ENCODE measurements at regions not wholly inside any gene's neighbourhood (a gene's known extent, or its start where the extent isn't known, plus 50 kb on each side); places are given as distances from the start of the nearest gene placed in this dataset.

DNA sequence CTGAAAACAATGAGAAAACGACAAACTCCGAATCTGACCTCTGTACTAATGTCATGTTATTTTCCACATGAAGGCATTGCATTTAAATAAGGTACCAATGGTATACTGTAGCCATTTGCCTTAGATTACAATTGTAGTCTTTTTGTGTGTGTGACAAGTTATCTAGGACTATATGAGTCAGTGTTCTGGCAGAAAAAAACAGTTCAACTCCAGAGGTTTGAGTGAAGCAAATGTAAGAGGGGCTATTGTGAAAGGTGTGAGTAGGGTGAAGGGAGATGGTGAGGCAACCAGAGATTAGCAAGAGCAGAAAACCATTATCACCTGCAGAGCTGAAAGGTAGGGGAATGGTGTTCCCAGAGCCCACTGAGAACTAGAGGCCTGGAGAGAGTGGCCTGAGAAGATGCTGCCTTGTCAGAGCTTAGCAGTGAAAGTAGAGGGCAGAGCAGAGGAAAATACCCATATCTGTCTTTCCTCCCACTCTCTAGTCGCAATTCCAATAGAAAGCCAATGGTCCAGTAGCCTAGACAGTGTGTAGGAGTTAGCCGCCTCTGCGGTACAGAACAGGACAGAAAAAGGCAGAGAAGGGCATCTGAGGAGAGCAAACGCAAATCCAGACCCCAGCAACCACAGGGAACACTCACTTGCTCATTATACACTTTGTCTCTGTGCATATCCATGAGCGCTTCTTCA is 112.2 kb downstream of the DYRK2 start:
- no peak for ATAC-seq
- H3K4me2 ChIP-seq: no peak overlapping the region
- DNase-seq (ENCODE audit: low read depth in 1 of 2, low spot score in 1 of 2): no peak
- no peak for FAIRE-seq
- H3K27ac ChIP-seq: no peak overlapping the region
- H3K9me3 ChIP-seq: no peaks in the 10 kb centered on the region
- ChIA-PET POLR2A (no interaction called here), CTCF (interaction anchor here (0.6 kb wide), 1 partner anchor 58 kb away, joined by 3 read pairs; no protein-coding TSS in a partner anchor)
- no peaks in the 10 kb centered on the region for H3K4me1 ChIP-seq
- no peak overlapping the region for H3K4me3 ChIP-seq
- WGBS (ENCODE audit: missing lambda C conversion rate): 72% methylated on average over 7 of the region's 7 CpGs
- TF ChIP-seq MAZ (IDR thresholded peaks at IDR 0.05; ENCODE audit: borderline replicate concordance, low read depth, low read length) (no peak), ZC3H11A (IDR thresholded peaks at IDR 0.05) (no peak)

DNA sequence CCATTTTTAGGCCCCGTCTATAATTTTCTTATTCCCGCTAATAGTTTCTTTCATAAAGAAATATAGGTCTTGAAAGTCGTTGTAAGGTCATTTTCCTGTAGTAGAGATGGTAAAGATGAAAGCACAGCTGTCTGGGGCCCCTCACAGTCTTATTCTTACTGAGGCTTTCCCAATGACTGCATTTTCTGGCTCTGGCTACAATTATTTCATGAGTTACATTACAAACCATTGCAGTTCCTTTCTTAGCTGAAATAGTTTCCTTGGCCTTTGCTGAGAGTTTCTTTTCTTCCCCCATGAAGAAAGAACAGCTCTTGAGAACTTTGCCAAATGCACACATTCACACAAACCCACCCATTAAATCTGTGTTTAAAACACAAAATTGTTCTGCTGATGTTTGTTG is 113.0 kb downstream of the DYRK2 start:
- ChIA-PET CTCF (no interaction called here), POLR2A (no interaction called here)
- Histone ChIP-seq H3K4me1 (peaks cover 7% of the 10 kb centered on the region; the same call in 2 of the 3 replicates), H3K4me2 (no peak overlapping the region), H3K4me3 (no peak overlapping the region), H3K27ac (no peak overlapping the region), H3K9me3 (no peaks in the 10 kb centered on the region)
- FAIRE-seq: no peak
- ATAC-seq: no peak
- TF ChIP-seq RCOR1 (IDR thresholded peaks at IDR 0.05; ENCODE audit: low read depth, low read length) (no peak), ZFP36 (IDR thresholded peaks at IDR 0.05; ENCODE audit: borderline replicate concordance, partially characterized antibody) (no peak), REST (IDR thresholded peaks at IDR 0.05) (no peak), CHD4 (IDR thresholded peaks at IDR 0.05; ENCODE audit: borderline replicate concordance) (no peak), SMC3 (IDR thresholded peaks at IDR 0.05) (no peak), GATA3 (IDR thresholded peaks at IDR 0.05; ENCODE audit: borderline replicate concordance) (no peak), FOXS1 (CRISPR knock-in tag; IDR thresholded peaks at IDR 0.05) (no peak), RARB (CRISPR knock-in tag; IDR thresholded peaks at IDR 0.05) (no peak), ZSCAN20 (CRISPR knock-in tag; IDR thresholded peaks at IDR 0.05) (no peak), FOSB (CRISPR knock-in tag; IDR thresholded peaks at IDR 0.05) (no peak)
- no peak for DNase-seq (ENCODE audit: low read depth in 1 of 2, low spot score in 1 of 2)
- 49% methylated on average over 3 of the region's 3 CpGs for WGBS (ENCODE audit: missing lambda C conversion rate)

DNA sequence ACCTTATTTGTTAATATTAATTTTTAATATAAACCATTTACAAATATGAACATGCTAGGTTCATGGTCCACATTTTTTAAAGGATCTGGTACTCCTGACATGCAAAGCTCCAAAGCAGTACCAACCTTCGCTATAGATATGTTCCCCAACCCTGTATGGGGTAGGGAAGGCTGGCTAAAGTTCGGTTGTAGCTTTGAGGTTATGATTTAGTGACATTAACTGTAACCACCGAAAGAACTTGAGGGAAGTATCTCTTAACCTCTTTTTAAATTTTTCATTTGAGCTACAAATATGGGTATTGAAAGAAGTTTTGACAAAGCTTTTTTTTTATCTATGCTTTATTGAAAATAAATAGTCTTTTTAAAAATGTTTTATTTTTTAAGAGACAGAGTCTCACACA is 115.5 kb downstream of the DYRK2 start:
- ChIA-PET POLR2A (no interaction called here), CTCF (no interaction called here)
- 69% methylated on average over 3 of the region's 3 CpGs for WGBS (ENCODE audit: missing lambda C conversion rate)
- TF ChIP-seq, protein P1, sequence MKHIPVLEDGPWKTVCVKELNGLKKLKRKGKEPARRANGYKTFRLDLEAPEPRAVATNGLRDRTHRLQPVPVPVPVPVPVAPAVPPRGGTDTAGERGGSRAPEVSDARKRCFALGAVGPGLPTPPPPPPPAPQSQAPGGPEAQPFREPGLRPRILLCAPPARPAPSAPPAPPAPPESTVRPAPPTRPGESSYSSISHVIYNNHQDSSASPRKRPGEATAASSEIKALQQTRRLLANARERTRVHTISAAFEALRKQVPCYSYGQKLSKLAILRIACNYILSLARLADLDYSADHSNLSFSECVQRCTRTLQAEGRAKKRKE (CRISPR knock-in tag; IDR thresholded peaks at IDR 0.05; ENCODE audit: low read depth): no peak
- TF ChIP-seq, protein P2, sequence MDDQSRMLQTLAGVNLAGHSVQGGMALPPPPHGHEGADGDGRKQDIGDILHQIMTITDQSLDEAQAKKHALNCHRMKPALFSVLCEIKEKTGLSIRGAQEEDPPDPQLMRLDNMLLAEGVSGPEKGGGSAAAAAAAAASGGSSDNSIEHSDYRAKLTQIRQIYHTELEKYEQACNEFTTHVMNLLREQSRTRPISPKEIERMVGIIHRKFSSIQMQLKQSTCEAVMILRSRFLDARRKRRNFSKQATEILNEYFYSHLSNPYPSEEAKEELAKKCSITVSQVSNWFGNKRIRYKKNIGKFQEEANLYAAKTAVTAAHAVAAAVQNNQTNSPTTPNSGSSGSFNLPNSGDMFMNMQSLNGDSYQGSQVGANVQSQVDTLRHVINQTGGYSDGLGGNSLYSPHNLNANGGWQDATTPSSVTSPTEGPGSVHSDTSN (IDR thresholded peaks at IDR 0.05): no peak
- TF ChIP-seq BHLHE40 (IDR thresholded peaks at IDR 0.05; ENCODE audit: low read depth, low read length) (no peak), SREBF2 (IDR thresholded peaks at IDR 0.05) (no peak), BCL3 (IDR thresholded peaks at IDR 0.05) (no peak), MAFK (IDR thresholded peaks at IDR 0.05; ENCODE audit: partially characterized antibody) (no peak), FOSL2 (IDR thresholded peaks at IDR 0.05) (no peak), FOSL2 (CRISPR knock-in tag; IDR thresholded peaks at IDR 0.05) (no peak), REST (IDR thresholded peaks at IDR 0.05) (no peak), FOXS1 (CRISPR knock-in tag; IDR thresholded peaks at IDR 0.05) (no peak), NPAS2 (CRISPR knock-in tag; IDR thresholded peaks at IDR 0.05; ENCODE audit: borderline replicate concordance) (no peak), E2F6 (IDR thresholded peaks at IDR 0.05; ENCODE audit: borderline replicate concordance, low read depth) (no peak), CBX8 (IDR thresholded peaks at IDR 0.05) (no peak), HOXB5 (CRISPR knock-in tag; IDR thresholded peaks at IDR 0.05) (no peak)

More for the DNA sequence above, 115.5 kb downstream of the DYRK2 start:
- FAIRE-seq (no peak), DNase-seq (ENCODE audit: low read depth in 1 of 2, low spot score in 1 of 2) (no peak), ATAC-seq (no peak)
- Histone ChIP-seq H3K4me3 (no peak overlapping the region), H3K9me3 (no peaks in the 10 kb centered on the region), H3K4me2 (no peak overlapping the region), H3K4me1 (peaks cover 8% of the 10 kb centered on the region; the same call in 2 of the 3 replicates), H3K27ac (no peak overlapping the region)

All from A549 (cell line).